ENCODE measurements at regions not wholly inside any gene's neighbourhood (a gene's known extent, or its start where the extent isn't known, plus 50 kb on each side); places are given as distances from the start of the nearest gene placed in this dataset.

GRCh38 chr11:121932646-121933185 lies 183.3 kb downstream of the BLID start:
- no peak for TF ChIP-seq CTCF (IDR thresholded peaks at IDR 0.05)
- no peak for TF ChIP-seq POLR2A (IDR thresholded peaks at IDR 0.05)

All from breast epithelium (tissue), 3 donors.